ENCODE measurements at regions not wholly inside any gene's neighbourhood (a gene's known extent, or its start where the extent isn't known, plus 50 kb on each side); places are given as distances from the start of the nearest gene placed in this dataset.

DNA sequence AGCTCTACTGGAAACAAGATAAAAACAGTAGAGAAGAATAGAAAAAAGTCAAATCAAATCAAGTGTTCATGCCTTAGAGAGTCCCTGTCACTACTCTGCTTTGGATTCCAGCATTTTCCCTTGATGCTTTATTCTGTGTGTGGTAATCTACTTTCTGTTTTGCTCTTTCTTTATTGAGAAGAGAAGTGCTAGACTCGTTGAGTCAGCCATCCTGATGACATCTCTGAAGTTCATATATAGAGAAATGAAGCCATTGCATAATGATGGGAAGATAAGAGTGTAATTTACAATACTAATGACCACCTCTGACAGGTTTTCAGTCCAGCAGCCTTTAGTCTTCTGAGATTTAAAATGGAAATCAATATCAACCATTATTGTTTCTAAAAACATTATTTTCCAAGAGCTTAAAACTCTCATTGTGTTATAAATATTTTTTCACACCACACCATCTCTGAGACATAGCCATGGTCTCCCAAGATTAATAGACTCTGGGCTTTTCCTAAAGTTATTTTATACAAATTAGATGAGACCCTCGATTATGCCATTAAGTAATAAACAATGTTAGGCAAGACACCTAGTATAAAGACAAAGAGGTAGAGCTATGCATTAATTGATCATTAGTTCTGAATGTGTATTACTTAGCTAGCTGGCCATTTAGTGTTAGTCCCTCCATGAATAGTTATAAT lies 679.0 kb upstream of the ACVR2A start:
- intact Hi-C loops (cut with DNase I): no loop called here

DNA sequence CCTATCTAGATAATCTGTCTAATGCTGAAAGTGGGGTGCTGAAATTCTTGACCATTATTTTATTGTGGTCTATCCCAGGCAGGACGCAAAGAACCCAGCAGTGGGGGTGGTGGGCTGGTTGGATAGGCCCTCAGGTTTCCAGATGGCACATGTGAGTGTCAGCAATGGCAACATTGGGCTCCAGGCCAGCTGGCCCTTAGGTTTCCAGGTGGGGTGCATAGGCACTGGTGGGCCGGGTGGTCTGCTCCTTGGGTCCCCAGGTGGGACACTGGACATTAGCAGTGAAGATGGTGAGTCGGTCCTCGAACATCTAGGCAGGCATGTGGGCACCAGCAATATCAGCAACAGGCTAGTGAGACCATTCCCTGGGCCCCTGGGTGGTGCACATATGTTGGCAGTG lies 680.3 kb upstream of the ACVR2A start:
- Histone ChIP-seq H3K27me3 (no peaks in the 10 kb centered on the region), H3K36me3 (no peaks in the 10 kb centered on the region), H3K4me3 (no peak overlapping the region), H3K9me3 (no peaks in the 10 kb centered on the region), H3K4me1 (no peaks in the 10 kb centered on the region), H3K27ac (no peak overlapping the region)
- ATAC-seq (no peak), DNase-seq (no peak)
- TF ChIP-seq, protein P1, sequence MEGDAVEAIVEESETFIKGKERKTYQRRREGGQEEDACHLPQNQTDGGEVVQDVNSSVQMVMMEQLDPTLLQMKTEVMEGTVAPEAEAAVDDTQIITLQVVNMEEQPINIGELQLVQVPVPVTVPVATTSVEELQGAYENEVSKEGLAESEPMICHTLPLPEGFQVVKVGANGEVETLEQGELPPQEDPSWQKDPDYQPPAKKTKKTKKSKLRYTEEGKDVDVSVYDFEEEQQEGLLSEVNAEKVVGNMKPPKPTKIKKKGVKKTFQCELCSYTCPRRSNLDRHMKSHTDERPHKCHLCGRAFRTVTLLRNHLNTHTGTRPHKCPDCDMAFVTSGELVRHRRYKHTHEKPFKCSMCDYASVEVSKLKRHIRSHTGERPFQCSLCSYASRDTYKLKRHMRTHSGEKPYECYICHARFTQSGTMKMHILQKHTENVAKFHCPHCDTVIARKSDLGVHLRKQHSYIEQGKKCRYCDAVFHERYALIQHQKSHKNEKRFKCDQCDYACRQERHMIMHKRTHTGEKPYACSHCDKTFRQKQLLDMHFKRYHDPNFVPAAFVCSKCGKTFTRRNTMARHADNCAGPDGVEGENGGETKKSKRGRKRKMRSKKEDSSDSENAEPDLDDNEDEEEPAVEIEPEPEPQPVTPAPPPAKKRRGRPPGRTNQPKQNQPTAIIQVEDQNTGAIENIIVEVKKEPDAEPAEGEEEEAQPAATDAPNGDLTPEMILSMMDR (IDR thresholded peaks at IDR 0.05): no peak
- intact Hi-C loops (cut with DNase I): no loop called here

More for the DNA sequence above, 679.0 kb upstream of the ACVR2A start:
- Histone ChIP-seq H3K4me1 (no peaks in the 10 kb centered on the region), H3K27me3 (no peaks in the 10 kb centered on the region), H3K27ac (no peak overlapping the region), H3K4me3 (no peak overlapping the region), H3K36me3 (no peaks in the 10 kb centered on the region), H3K9me3 (no peaks in the 10 kb centered on the region)
- no peak for ATAC-seq
- no peak for DNase-seq
- TF ChIP-seq, protein P1 (IDR thresholded peaks at IDR 0.05): no peak

DNA sequence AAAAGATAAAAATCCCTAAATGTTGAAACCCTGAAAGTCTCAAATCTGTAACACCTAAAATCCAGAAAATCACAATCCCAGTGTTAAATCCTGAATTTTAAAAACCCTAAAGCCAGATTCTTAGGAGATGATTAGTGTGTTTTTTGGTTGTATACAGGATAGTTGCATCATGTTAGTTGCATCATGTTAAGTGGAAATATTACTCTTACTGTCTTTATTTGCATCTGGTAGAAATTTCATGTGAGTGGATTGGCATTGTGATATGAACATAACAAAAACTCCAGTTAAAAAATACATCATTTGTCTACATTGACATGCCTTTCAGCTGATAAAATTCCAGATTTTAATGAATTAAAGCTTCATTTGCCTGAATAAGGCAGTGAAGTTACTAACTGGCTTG lies 683.1 kb upstream of the ACVR2A start:
- TF ChIP-seq, protein P1 (IDR thresholded peaks at IDR 0.05): no peak
- no peak overlapping the region for H3K27ac ChIP-seq
- no peaks in the 10 kb centered on the region for H3K4me1 ChIP-seq
- no peaks in the 10 kb centered on the region for H3K27me3 ChIP-seq
- intact Hi-C loops (cut with DNase I): no loop called here
- ATAC-seq: no peak
- DNase-seq: no peak
- no peaks in the 10 kb centered on the region for H3K36me3 ChIP-seq
- no peak overlapping the region for H3K4me3 ChIP-seq
- no peaks in the 10 kb centered on the region for H3K9me3 ChIP-seq

DNA sequence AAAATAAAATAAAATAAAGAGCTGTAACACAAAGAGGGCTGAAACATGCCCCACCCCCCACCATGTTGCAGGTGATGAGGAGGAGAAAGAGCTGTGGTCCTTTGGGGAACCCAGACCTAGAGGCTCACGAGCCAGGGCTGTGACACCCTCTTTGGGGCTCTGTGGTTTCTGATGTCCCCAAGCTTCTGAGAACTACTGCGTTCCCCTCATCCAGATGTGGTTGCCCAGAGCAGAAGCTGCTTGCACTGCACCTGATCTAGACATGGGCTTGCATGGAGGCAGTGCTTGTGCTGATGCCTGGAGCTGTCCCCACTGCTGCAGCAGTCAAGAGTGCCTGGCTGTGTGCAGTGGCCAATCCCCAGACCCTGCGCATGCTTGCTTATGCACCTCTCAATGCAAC lies 687.9 kb upstream of the ACVR2A start:
- no peaks in the 10 kb centered on the region for H3K36me3 ChIP-seq
- no peaks in the 10 kb centered on the region for H3K27me3 ChIP-seq
- intact Hi-C loops (cut with DNase I): no loop called here
- no peak overlapping the region for H3K27ac ChIP-seq
- DNase-seq (no peak), ATAC-seq (no peak)
- no peaks in the 10 kb centered on the region for H3K9me3 ChIP-seq
- no peak overlapping the region for H3K4me3 ChIP-seq
- H3K4me1 ChIP-seq: no peaks in the 10 kb centered on the region
- TF ChIP-seq, protein P1 (IDR thresholded peaks at IDR 0.05): no peak

DNA sequence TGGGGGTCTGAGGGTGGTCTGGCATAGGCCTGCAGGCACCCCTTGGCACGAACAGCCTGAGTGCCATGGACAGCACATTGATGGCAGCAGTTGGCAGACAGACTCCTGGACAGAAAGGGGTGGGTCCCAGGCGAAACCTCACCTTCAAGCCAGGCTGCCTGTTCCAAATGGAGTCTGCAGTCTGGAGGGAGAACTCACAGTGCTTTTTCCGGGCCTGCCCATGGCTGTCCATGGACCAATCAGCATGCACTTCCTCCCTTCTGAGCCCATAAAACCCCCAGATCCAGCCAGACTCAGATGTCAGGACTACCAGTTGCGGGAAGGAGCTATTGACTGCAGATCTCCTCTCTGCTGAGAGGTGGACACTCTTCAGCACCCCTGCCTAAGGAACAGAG lies 694.6 kb upstream of the ACVR2A start:
- Histone ChIP-seq H3K4me3 (no peak overlapping the region), H3K36me3 (no peaks in the 10 kb centered on the region)

More for the DNA sequence above, 694.6 kb upstream of the ACVR2A start:
- intact Hi-C loops (cut with DNase I): no loop called here
- no peak for ATAC-seq
- no peaks in the 10 kb centered on the region for H3K9me3 ChIP-seq
- H3K27me3 ChIP-seq: no peaks in the 10 kb centered on the region
- TF ChIP-seq, protein P1 (IDR thresholded peaks at IDR 0.05): no peak
- H3K27ac ChIP-seq: no peak overlapping the region
- no peak for DNase-seq
- H3K4me1 ChIP-seq: no peaks in the 10 kb centered on the region
